Astrocyte (in vitro differentiated cells and primary cell): ENCODE measurements at regions not wholly inside any gene's neighbourhood (a gene's known extent, or its start where the extent isn't known, plus 50 kb on each side); places are given as distances from the start of the nearest gene placed in this dataset.
A peak's percentile ranks its signal among the peaks of the same experiment; 100 is the strongest.

Experiments
- DNase-seq: peaks from one replicate; pipeline ENCODE4 v3.0.0-alpha.2; 2010; ENCODE audit warnings: low read depth
- FAIRE-seq: peaks from 2 replicates; lab custom pipeline; 2011; peaks lifted over from hg19 to GRCh38; lab: Jason Lieb, UNC
- H2AFZ ChIP-seq: 2 replicates; pipeline ENCODE4 v1.6.0; 2012; ENCODE audit warnings: low read depth, low read length, inconsistent platforms
- H3K27ac ChIP-seq: 2 replicates; pipeline ENCODE4 v1.5.1; 2011; ENCODE audit warnings: low read depth, low read length, inconsistent platforms
- H3K27me3 ChIP-seq: 2 replicates; pipeline ENCODE4 v1.6.0; 2011; ENCODE audit warnings: low read length, inconsistent platforms; ENCODE audit not compliant: insufficient read depth
- H3K36me3 ChIP-seq: 2 replicates; pipeline ENCODE4 v1.5.1; 2011; ENCODE audit warnings: low read length, inconsistent platforms; ENCODE audit not compliant: insufficient read depth
- H3K4me1 ChIP-seq: 2 replicates; pipeline ENCODE4 v1.5.1; 2011; ENCODE audit warnings: low read length, inconsistent platforms; ENCODE audit not compliant: insufficient read depth
- H3K4me2 ChIP-seq: 2 replicates; pipeline ENCODE4 v1.6.0; 2012; ENCODE audit warnings: low read length, inconsistent platforms
- H3K4me3 ChIP-seq: 2 replicates; pipeline ENCODE4 v1.5.1; 2011; ENCODE audit warnings: low read depth, mild to moderate bottlenecking, low read length, inconsistent platforms; ENCODE audit not compliant: insufficient read depth
- H3K79me2 ChIP-seq: 2 replicates; pipeline ENCODE4 v1.6.0; 2012; ENCODE audit warnings: mild to moderate bottlenecking, low read length, inconsistent platforms; ENCODE audit not compliant: insufficient read depth
- H3K9ac ChIP-seq: 2 replicates; pipeline ENCODE4 v1.6.0; 2012; ENCODE audit warnings: mild to moderate bottlenecking, low read length, inconsistent platforms
- H3K9me3 ChIP-seq: 2 replicates; pipeline ENCODE4 v1.5.1; 2012; ENCODE audit warnings: low read depth, mild to moderate bottlenecking, low read length, inconsistent platforms; ENCODE audit not compliant: insufficient read depth
- H4K20me1 ChIP-seq: 2 replicates; pipeline ENCODE4 v1.6.0; 2012; ENCODE audit warnings: low read length, inconsistent platforms; ENCODE audit not compliant: insufficient read depth
- H3K27ac Mint-ChIP-seq: one replicate; pipeline ENCODE4 v1.8.0; 2021; ENCODE audit warnings: mild to moderate bottlenecking, mixed read lengths; ENCODE audit not compliant: unreplicated experiment
- H3K27me3 Mint-ChIP-seq: one replicate; pipeline ENCODE4 v1.8.0; 2021; ENCODE audit warnings: low read depth, mixed read lengths; ENCODE audit not compliant: unreplicated experiment
- H3K36me3 Mint-ChIP-seq: one replicate; pipeline ENCODE4 v1.8.0; 2021; ENCODE audit warnings: low read depth, mixed read lengths; ENCODE audit not compliant: unreplicated experiment
- H3K4me1 Mint-ChIP-seq: one replicate; pipeline ENCODE4 v1.8.0; 2021; ENCODE audit warnings: low read depth, mixed read lengths; ENCODE audit not compliant: unreplicated experiment
- H3K4me3 Mint-ChIP-seq: one replicate; pipeline ENCODE4 v1.8.0; 2021; ENCODE audit warnings: mild to moderate bottlenecking, moderate library complexity, mixed read lengths; ENCODE audit not compliant: unreplicated experiment
- H3K9me3 Mint-ChIP-seq: one replicate; pipeline ENCODE4 v1.8.0; 2021; ENCODE audit warnings: mild to moderate bottlenecking, mixed read lengths; ENCODE audit not compliant: unreplicated experiment
- CTCF ChIP-seq: IDR thresholded peaks from 2 replicates; pipeline ENCODE4 v1.5.1; 2011; ENCODE audit warnings: low read depth, mild to moderate bottlenecking, inconsistent platforms, low read length, moderate library complexity; ENCODE audit not compliant: insufficient read depth
- EZH2 ChIP-seq: IDR thresholded peaks from 2 replicates; pipeline ENCODE4 v1.6.1; 2012; ENCODE audit warnings: mild to moderate bottlenecking, low read length, inconsistent platforms; ENCODE audit not compliant: insufficient read depth

GRCh38 chr17:68694791-68695485 is 93.8 kb upstream of the FAM20A start:
- Histone ChIP-seq H3K9me3 (no peaks in the 10 kb centered on the region), H3K79me2 (no peaks in the 10 kb centered on the region), H3K4me1 (no peaks in the 10 kb centered on the region), H3K4me3 (no peak overlapping the region), H3K9ac (no peak overlapping the region), H3K27ac (no peak overlapping the region), H2AFZ (no peak overlapping the region), H3K4me2 (no peak overlapping the region), H4K20me1 (no peaks in the 10 kb centered on the region), H3K27me3 (no peaks in the 10 kb centered on the region), H3K36me3 (no peaks in the 10 kb centered on the region)
- Mint-ChIP-seq H3K9me3 (peaks cover 7% of the 10 kb centered on the region), H3K36me3 (no peaks in the 10 kb centered on the region), H3K27me3 (peaks cover 5% of the 10 kb centered on the region), H3K27ac (no peak overlapping the region), H3K4me3 (no peak overlapping the region), H3K4me1 (peaks cover 14% of the 10 kb centered on the region)
- DNase-seq (peak; percentile 6), FAIRE-seq (no peak)
- TF ChIP-seq EZH2: no peak
- no peak for TF ChIP-seq CTCF

- H3K27me3 Mint-ChIP-seq: peaks cover 5% of the 10 kb centered on the region
- Histone ChIP-seq H2AFZ (no peak overlapping the region), H3K9ac (no peak overlapping the region), H3K27ac (no peak overlapping the region), H3K4me1 (no peaks in the 10 kb centered on the region), H3K79me2 (no peaks in the 10 kb centered on the region), H4K20me1 (no peaks in the 10 kb centered on the region), H3K27me3 (no peaks in the 10 kb centered on the region), H3K9me3 (no peaks in the 10 kb centered on the region), H3K4me3 (no peak overlapping the region), H3K36me3 (no peaks in the 10 kb centered on the region), H3K4me2 (no peak overlapping the region)
- no peaks in the 10 kb centered on the region for H3K36me3 Mint-ChIP-seq
- DNase-seq (no peak), FAIRE-seq (no peak)
- peaks cover 14% of the 10 kb centered on the region for H3K4me1 Mint-ChIP-seq
- TF ChIP-seq CTCF (no peak), EZH2 (no peak)
- H3K9me3 Mint-ChIP-seq: peaks cover 7% of the 10 kb centered on the region
- H3K27ac Mint-ChIP-seq: no peak overlapping the region
- H3K4me3 Mint-ChIP-seq: no peak overlapping the region
Measured at GRCh38 chr17:68693896-68694295, 92.7 kb upstream of the FAM20A start.

- H3K9ac ChIP-seq: no peak overlapping the region
- H3K4me1 Mint-ChIP-seq: peaks cover 11% of the 10 kb centered on the region
- H3K36me3 ChIP-seq: no peaks in the 10 kb centered on the region
- FAIRE-seq (no peak), DNase-seq (no peak)
- no peaks in the 10 kb centered on the region for H3K4me1 ChIP-seq
- H3K4me2 ChIP-seq: no peak overlapping the region
- no peak overlapping the region for H2AFZ ChIP-seq
- no peak overlapping the region for H3K27ac Mint-ChIP-seq
- H4K20me1 ChIP-seq: no peaks in the 10 kb centered on the region
- H3K36me3 Mint-ChIP-seq: no peaks in the 10 kb centered on the region
- H3K4me3 ChIP-seq: no peak overlapping the region
- no peaks in the 10 kb centered on the region for H3K27me3 ChIP-seq
- no peaks in the 10 kb centered on the region for H3K9me3 ChIP-seq
- H3K4me3 Mint-ChIP-seq: no peak overlapping the region
- peaks cover 7% of the 10 kb centered on the region for H3K9me3 Mint-ChIP-seq
- no peaks in the 10 kb centered on the region for H3K79me2 ChIP-seq
- peaks cover 5% of the 10 kb centered on the region for H3K27me3 Mint-ChIP-seq
- H3K27ac ChIP-seq: no peak overlapping the region
- no peak for TF ChIP-seq CTCF
- TF ChIP-seq EZH2: no peak
Measured at GRCh38 chr17:68693466-68693865, 92.3 kb upstream of the FAM20A start.
